Ecto neural progenitor cell (in vitro differentiated cells): ENCODE measurements at regions not wholly inside any gene's neighbourhood (a gene's known extent, or its start where the extent isn't known, plus 50 kb on each side); places are given as distances from the start of the nearest gene placed in this dataset.
A peak's percentile ranks its signal among the peaks of the same experiment; 100 is the strongest.
"Not testable (repeated sequence)": the region's sequence is repeated elsewhere in the genome, so short reads cannot be mapped to it uniquely, and the experiment has no call there.

ENCODE experiments used
- DNase-seq: peaks from one replicate; pipeline ENCODE4 v3.0.0-alpha.2; 2018; ENCODE audit warnings: low spot score

DNA sequence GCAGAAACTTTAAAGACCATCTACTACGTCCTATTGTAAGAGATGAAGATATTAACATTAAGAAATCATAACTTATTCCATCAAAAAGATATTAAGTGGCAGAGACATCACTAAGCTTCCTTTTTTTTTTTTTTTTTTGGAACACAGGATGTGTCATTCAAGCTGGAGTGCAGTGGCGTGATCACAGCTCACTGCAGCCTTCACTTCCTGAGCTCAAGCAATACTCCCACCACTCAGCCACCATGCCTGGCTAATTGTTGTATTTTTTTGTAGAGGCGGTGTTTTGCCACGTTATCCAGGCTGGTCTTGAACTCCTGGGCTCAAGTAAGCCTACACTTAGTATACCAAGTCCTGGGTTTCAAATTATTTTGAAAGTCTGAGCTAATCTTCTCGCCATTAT, 169.7 kb upstream of the KCTD7 start:
- DNase-seq, result not testable (repeated sequence)

DNA sequence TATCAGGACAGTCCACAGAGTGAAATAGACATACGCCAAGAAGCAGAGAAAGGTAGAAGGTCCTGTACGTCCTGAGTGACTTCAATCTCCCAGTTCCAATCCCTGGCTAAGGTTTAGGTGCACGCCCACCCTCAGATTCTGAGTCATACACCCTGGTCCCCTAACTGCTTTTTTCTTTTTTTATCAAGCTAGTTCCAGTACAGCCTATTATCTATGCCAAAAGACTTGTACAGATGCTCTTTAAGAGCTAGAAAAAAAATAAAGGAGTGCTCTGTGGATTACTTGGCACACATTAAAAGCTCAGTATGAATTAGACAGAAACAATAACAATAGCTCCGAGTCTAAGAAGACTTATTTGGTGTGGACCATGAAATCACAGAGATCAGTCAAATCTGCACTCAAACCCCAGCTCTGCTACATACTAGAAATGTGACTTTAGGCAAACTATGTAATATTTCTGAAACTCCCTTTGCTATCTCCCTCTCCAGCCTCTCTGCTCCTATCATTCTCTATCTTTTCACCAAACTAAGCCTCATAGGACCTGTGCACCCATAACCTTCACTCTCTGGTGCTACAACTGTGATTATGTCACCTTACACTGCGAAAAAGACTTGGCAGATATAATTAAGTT, 168.8 kb upstream of the KCTD7 start:
- DNase-seq, result not testable (repeated sequence)

DNA sequence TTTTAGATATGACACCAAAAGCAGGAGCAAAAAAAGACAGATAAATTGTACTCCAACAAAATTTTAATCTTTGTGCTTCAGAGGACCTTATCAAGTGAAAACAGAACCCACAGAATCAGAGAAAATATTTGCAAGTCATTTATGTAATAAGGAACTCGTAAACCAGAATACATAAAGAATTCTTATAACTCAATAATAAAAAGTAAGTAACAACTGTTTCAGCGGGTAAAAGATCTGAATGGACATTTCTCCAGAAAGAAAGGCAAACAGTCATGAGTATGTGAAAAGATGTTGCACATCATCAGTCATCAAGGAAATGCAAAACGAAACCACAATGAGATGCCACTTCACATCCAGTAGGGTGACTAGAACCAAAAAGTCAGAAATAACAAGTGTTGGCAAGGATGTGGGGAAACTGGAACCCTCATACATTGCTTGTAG, 167.7 kb upstream of the KCTD7 start:
- DNase-seq, result no peak

- not testable (repeated sequence) for DNase-seq
These were observed 167.3 kb upstream of the KCTD7 start for GRCh38 chr7:66461397-66461796.

GRCh38 chr7:66462831-66463230, 165.8 kb upstream of the KCTD7 start:
- not testable (repeated sequence) for DNase-seq

- no peak for DNase-seq
These were observed 164.6 kb upstream of the KCTD7 start for GRCh38 chr7:66464059-66464458.

GRCh38 chr7:66466081-66466600, 162.5 kb upstream of the KCTD7 start:
- DNase-seq, result no peak

DNA sequence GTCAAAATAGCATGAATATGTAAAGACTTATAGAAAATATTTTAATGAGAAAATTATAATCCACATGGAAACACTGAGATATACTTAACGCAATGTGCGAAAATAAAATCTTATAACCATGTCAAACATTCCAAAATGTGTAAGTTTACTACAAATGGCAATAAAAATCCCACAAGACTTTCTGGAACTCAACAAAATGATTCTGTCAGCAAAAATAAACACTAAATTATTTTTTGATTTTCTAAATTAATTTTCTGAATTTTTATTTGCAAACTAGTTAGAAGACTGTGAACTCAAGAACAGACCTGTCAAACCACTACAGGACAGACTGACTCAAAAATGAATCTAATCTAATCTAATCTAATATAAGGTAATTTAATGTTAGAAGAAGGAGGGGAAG, 160.8 kb upstream of the KCTD7 start:
- no peak for DNase-seq

DNA sequence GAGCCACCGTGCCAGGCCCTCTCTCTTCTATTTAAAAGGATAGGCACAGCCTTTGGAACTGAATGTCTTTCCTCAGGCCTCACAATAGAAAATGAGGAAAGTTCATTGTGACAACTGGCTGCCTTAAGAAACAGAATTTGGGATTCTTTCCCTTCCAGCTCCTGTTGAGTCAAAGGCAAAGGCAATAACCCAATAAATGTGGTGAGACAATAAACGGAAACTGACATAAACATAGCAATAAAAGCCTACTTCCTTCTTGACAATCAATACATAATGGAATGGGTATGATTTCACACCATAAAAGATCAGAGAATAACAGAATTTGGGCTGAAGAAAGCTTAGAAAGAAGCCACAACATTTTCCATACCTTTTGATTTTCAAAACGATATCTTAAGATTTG, 155.6 kb upstream of the KCTD7 start:
- not testable (repeated sequence) for DNase-seq

DNA sequence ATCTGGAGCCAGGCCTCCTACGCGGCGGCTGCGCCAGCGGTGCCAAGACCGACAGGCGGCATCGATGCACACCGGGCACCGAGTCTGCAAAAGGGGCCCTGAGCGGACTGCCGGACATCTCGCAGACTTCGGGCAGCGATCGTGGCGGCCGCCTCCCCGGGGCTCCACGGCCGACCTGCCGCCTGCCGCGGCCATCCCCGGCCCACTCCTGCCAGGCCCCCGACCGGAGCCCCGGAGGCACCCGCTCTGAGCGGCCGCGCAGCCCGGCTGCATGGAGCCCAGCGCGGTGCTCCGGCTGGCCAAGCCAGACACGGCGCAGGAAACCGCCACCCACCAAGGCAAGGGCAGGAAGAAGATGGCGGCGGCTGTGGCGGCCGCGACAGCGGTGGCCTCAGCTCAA, 154.2 kb upstream of the KCTD7 start:
- DNase-seq, result no peak

GRCh38 chr7:66476056-66476455, 152.6 kb upstream of the KCTD7 start:
- not testable (repeated sequence) for DNase-seq

DNA sequence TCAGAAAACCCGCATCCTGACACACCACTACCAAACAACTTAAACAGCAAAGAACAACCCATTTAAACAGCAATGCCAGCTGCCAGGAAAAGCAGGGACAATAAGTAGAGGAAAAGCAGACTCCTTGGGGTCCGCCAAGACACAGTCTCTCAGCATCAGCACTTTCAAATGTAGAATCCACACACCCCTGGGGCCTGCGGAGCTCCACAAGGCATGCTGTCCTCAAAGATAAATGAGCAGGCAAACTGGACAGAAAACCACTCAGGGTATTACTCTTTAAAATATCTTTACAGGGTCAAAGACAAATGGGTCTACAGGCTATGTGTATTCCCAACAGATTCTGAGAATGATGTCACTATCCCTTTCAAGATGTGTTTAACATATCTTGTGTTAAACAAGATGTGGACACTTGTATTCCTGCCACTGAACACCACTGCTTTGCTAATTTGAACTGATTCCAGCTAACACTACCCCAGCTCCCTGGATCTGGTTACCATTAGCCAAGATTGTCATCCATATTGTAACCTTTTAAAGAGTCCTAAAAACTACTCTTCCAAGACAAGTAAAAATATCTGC, 150.8 kb upstream of the KCTD7 start:
- not testable (repeated sequence) for DNase-seq

DNA sequence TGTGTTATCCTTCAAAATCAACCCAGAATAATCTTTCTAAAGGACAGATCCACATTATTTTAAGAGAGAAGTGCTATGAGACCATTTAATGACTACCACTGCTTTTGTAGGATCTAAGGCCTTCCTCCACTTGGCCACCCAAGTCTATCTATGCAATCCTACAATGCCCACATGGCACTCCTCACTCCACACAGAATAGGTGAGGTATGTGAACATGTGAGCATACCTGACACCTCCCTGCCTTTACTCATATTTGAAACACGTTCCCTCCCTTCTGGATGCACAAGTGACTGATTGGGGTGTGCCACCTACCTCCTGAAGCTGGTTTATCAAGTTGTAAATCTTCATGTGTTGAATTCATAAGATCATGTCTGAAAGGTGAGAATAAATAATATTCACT, 147.5 kb upstream of the KCTD7 start:
- DNase-seq, result not testable (repeated sequence)

- DNase-seq, result not testable (repeated sequence)
These were observed 139.6 kb upstream of the KCTD7 start for GRCh38 chr7:66489065-66489464.

DNA sequence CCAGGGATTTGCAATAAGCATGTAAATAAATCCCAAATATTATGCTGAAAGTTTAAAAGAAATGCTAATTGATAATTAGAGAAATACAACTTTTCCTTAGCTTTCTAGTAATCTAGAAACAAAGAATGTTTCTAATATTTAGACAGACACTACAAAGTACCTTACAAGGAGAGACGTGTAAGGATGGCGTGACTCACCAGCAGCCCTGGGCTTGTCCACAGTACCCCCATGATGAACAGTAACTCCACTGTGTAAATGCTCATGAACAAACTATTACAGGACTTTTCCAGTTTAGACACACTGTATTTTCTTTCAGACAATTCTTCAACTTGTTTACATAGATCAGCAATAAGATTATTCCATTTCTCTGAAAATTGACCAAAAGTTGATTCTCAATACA, 138.9 kb upstream of the KCTD7 start:
- DNase-seq, result not testable (repeated sequence)

- not testable (repeated sequence) for DNase-seq
These were observed 137.7 kb upstream of the KCTD7 start for GRCh38 chr7:66490979-66491378.

DNA sequence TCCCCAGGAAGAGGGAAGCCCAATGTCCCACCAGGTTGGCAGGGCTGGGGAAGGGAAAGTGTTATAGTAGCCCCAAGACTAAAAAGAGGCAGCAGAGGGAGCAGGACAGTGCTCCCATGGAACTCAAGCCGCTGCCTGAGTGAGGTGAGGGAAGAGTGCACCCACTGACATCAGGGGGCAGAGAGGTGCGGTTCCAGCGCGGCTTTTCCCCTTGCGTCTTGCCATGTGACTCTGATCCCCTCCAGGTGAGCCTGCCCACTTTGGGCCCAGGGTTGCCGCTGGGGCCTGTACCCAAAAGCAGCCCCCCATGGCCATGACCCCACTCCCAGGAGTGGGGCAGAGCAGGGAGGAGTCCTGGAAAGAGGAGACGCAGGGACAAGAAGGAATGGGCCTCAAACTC, 136.3 kb upstream of the KCTD7 start:
- not testable (repeated sequence) for DNase-seq

GRCh38 chr7:66493235-66494205, 135.2 kb upstream of the KCTD7 start:
- peak; percentile 100 for DNase-seq

DNA sequence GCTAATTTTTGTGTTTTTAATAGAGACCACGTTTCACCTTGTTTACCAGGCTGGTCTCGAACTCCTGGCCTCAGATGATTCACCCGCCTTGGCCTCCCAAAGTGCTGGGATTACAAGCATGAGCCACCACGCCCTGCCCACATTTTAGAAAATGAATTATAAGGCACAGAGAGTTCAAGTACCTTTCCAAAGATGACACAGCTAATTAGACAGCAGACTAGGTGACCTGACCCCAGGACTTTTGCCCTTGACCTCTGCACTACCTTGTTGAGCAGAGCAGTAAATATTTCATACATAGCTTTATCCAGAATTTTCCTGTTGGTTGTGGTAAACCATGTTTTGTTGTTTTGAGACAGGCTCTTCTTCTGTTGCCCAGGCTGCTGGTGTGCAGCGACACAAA, 131.3 kb upstream of the KCTD7 start:
- DNase-seq, result no peak

GRCh38 chr7:66500087-66500486, 128.6 kb upstream of the KCTD7 start:
- DNase-seq, result no peak

DNA sequence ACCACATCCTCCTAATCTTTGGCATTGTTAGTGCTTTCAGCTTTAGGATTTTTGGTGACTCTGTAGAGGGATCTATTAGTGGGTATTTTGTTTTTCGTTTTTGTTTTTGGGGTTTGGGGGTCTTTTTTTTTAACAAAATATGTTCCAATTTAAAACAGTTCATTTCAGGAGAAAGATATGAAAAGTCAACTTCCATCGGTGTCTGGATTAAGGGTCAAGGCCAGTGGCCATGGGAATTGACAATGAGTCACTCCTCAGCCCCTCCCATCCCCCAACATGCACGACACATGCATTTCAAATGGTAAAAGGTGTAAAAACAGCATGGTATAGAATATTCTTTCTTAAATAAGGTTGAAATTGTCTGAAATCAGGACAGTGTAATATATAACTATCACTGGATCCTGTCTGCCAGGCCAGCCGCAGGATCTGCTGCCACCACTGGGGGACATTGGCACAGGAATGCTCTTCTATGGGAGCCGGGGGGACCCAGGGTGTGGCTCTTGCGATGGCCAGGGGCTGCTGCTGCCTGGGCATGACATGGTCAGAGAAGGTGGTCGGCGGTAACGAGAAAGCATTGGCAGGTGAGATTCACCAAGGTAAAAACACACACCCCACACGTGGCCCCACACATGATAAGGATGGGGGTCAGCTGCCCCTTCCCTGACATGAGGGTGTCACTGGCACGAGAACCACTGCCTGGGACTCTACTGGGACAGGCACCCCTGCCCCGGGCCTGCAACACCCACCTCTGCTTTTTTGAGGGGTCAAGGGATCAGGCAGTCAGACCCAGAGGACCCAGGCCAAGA, 126.2 kb upstream of the KCTD7 start:
- no peak for DNase-seq

- no peak for DNase-seq
These were observed 125.7 kb upstream of the KCTD7 start for GRCh38 chr7:66503036-66503370.
